Retinal pigment epithelial cell (primary cell): ENCODE measurements at regions not wholly inside any gene's neighbourhood (a gene's known extent, or its start where the extent isn't known, plus 50 kb on each side); places are given as distances from the start of the nearest gene placed in this dataset.
A peak's percentile ranks its signal among the peaks of the same experiment; 100 is the strongest.
"Not testable (repeated sequence)": the region's sequence is repeated elsewhere in the genome, so short reads cannot be mapped to it uniquely, and the experiment has no call there.

ENCODE experiments used
- DNase-seq: peaks from one replicate; pipeline ENCODE4 v3.0.0-alpha.2; 2010; ENCODE audit warnings: low read depth
- H3K4me3 ChIP-seq: 2 replicates; pipeline ENCODE4 v1.5.1; 2011; ENCODE audit warnings: mild to moderate bottlenecking, low read length, control low read depth, moderate library complexity
- TF ChIP-seq, protein P1 (sequence below): conservative IDR thresholded peaks from 2 replicates; pipeline ENCODE4 v1.5.1; 2011; ENCODE audit warnings: low read depth, low read length, control low read depth, inconsistent platforms

DNA sequence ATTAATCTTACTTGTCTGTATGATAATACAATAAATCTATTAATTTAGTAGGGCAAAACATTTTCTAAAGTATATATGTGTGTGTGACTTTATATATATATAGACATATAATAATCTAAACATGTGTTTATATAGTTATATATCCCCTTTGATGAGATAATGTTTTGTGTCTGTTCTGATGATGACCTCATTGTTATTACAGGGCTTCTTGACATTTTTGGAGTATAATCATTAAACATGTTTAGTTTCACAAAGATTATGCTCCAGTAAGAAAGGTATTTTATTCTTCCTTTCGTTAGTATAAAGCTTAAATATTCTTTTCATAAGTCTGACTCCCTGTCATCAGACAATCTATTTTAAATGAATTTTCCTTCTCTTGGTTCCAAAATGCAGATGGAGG is 62.3 kb upstream of the CABCOCO1 start:
- TF ChIP-seq, protein P1, sequence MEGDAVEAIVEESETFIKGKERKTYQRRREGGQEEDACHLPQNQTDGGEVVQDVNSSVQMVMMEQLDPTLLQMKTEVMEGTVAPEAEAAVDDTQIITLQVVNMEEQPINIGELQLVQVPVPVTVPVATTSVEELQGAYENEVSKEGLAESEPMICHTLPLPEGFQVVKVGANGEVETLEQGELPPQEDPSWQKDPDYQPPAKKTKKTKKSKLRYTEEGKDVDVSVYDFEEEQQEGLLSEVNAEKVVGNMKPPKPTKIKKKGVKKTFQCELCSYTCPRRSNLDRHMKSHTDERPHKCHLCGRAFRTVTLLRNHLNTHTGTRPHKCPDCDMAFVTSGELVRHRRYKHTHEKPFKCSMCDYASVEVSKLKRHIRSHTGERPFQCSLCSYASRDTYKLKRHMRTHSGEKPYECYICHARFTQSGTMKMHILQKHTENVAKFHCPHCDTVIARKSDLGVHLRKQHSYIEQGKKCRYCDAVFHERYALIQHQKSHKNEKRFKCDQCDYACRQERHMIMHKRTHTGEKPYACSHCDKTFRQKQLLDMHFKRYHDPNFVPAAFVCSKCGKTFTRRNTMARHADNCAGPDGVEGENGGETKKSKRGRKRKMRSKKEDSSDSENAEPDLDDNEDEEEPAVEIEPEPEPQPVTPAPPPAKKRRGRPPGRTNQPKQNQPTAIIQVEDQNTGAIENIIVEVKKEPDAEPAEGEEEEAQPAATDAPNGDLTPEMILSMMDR, result no peak
- no peak overlapping the region for H3K4me3 ChIP-seq
- DNase-seq, result no peak

GRCh38 chr10:61594430-61594829 is 68.3 kb upstream of the CABCOCO1 start:
- H3K4me3 ChIP-seq, result no peak overlapping the region
- no peak for DNase-seq
- TF ChIP-seq, protein P1, result no peak

DNA sequence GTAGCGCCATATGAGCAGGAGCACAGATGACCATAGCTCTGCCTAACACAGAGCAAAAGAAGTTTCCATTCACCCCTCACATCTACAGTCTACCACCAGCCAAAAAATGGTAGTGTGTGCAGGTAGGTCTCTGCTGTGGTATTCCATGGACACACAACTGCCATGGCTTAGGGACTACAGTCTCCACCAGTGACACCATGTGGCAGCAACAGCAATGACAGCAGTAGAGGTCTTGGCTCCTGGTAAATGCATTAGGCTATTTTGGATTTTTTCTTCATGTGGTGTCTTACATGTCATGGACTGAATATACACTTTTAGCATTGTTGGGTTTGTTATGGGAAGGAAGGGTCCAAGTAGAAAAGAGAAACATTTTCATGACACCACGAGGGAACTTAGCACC is 70.1 kb upstream of the CABCOCO1 start:
- H3K4me3 ChIP-seq, result no peak overlapping the region
- no peak for DNase-seq
- TF ChIP-seq, protein P1, result peak; percentile 45

GRCh38 chr10:61589547-61590243 is 73.0 kb upstream of the CABCOCO1 start:
- no peak for DNase-seq
- H3K4me3 ChIP-seq, result no peak overlapping the region
- TF ChIP-seq, protein P1, result no peak

DNA sequence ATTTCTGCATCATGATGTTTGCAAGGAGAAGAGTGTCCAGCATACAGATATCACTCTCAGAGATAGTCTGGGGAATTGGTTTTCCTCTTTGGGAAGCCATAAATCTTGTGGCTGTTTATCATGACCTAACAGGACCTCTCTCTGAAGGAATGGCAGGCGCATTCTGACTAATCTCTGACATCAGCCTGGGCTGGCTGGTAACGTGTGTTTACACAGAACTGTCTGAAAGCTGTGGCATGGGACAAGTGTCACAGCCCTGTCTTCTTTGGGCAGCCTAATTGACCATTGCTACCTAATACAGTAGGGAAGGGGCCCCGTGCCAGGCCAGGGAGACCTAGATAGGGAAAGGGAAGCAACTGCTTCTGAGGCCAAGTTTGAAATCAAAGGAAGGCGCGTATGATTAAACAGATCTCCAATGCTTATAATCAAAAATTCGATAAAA is 73.9 kb upstream of the CABCOCO1 start:
- H3K4me3 ChIP-seq, result no peak overlapping the region
- TF ChIP-seq, protein P1, result no peak
- no peak for DNase-seq

DNA sequence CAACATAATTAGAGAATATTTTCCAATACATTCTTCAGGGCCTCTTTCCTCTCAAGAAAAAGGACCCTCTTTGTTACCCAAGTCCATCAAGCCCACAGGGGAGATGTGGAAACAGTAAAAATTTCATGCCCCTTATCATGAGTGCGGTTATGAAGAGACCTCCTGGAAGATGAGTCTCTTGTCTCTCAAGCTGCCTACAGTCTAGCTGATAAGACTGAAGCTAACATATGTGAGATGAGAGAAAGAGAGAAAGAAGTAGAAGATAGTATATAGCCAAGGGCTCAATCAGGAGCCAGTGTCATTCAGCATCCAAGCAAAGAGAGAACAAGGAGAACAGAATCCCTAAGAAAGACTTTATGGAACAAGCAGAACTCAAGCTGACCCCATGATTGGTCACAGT is 75.9 kb upstream of the CABCOCO1 start:
- TF ChIP-seq, protein P1, result no peak
- no peak overlapping the region for H3K4me3 ChIP-seq
- no peak for DNase-seq

- no peak overlapping the region for H3K4me3 ChIP-seq
- TF ChIP-seq, protein P1, result no peak
- DNase-seq, result no peak
Observed at GRCh38 chr10:61580608-61581007, 82.1 kb upstream of the CABCOCO1 start.

DNA sequence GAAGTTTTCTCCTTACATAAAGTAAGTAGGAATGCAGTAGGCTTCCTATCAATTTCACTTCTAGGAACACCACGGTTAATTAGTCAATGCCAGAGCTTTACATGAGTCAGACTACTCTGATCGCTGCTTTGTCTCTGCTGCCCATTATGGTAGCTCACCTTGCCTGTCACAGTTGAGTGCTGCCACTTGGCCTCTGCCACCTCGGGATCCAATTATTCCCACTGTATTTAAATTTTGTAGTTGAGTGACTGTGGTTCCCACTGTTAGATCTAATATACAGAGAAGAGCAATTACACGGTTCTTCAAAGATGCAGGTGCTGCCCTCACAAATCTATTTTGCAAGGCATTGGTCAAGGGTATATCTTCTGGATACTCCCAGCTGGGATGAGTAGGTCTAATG is 92.5 kb upstream of the CABCOCO1 start:
- DNase-seq, H3K4me3 ChIP-seq: not testable (repeated sequence)
